GM18519 (cell line): ENCODE measurements at regions not wholly inside any gene's neighbourhood (a gene's known extent, or its start where the extent isn't known, plus 50 kb on each side); places are given as distances from the start of the nearest gene placed in this dataset.
"Not testable (repeated sequence)": the region's sequence is repeated elsewhere in the genome, so short reads cannot be mapped to it uniquely, and the experiment has no call there.

Experiments used
- ATAC-seq: cut with Tn5 transposase; IDR thresholded peaks from one replicate; pipeline ENCODE4 v1.9.1; 2021; ENCODE audit warnings: mild to moderate bottlenecking, moderate library complexity; ENCODE audit not compliant: unreplicated experiment, low FRiP score

DNA sequence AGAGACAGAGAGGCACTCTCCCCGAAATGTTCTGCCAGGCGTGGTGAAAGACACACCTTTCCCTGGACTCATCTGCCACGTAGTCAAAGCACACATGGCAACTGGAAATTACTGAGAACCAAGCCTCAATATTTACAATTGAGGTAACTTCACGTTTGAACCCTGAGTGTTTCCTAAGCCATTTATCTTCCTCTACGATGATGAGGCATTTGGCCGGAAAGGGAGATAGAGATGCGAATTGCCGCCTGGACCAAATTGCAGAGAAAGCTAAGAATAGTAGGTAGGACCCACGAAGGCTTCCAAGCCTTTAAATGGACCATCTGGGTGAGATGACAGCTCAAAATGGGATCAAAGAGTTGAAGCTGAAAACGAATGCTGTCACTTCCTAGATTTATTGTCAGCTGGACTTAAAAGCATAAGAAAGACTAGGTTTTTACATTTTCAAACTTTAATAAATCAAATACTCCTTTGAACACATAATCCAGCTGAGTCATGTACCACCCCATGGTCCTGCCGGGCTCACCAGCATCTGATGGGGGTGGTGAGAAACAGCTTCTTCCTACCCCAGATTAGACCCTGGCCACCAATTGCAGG is 135.6 kb upstream of the LYZL2 start:
- no peak for ATAC-seq

DNA sequence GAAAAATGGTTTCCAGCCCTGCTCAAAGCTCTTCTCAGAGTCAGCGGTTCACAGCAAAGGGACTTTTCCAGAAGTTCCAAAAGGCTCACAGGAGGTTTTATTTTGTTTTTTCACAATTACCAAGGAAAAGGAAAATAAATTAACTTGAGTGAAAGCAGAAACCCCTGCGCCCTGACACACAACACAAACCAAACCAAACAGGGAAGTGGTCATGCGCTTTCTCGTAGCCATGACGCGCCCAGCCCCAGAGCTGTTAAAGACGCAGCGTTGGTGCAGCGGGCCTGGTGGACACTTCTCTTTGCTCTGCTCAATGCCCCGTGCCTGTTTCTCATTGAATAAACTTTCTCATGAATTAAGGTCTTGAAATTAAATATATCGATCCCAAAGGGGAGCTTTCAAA is 134.4 kb upstream of the LYZL2 start:
- ATAC-seq, result no peak

DNA sequence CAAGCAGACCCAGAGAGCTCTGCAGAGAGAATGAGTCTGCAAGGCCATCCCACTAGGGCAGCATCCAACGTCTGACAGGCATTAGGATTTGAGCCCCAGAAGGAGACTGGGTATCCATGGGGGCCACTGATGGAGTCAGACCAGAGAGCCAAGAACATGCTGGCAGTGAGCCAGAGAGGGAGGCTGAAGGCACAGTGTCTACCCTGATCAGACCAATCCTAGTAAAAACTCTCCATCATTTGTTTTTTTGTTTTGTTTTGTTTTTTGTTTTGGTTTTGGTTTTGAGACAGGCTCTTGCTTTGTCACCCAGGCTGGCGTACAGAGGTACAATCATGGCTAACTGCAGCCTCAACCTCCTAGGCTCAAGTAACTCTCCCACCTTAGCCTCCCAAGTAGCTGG is 133.1 kb upstream of the LYZL2 start:
- no peak for ATAC-seq

DNA sequence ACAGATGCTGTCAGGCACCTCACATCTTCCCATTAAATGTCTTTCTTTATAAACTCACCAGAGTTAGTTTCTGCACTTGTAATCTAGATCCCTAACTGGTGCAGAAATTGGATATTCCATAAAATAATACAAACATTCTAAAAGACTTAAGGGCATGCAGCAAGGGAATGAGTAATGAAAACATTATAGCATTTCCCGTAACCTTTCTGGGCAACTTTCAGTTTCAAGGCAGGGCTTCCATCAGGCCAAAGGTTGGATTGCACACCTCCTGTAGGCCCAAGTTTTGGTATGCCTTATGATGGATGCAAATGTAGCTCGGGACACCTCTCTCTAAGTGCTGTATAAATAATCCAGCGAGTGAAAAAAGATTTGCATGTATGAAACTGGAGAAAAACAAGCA is 129.9 kb upstream of the LYZL2 start:
- ATAC-seq, result no peak

DNA sequence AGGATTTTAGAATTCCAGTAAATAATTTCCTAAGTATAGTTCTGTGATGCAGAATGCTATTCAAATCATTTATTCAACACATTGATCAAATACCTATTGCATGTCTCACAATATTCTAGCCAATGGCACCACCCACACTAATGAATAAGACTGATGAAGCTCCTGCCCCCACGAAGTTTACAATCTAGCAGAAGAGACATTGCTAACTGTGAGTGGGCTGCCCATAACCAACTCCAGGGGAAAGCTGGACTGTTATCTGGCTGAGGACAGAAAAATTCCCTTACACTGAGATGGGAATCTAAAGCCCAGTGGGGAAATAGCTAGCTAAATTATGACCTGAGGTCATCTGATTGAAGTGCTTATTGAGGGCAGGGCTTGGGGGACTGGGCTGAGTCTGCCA is 128.8 kb upstream of the LYZL2 start:
- no peak for ATAC-seq

DNA sequence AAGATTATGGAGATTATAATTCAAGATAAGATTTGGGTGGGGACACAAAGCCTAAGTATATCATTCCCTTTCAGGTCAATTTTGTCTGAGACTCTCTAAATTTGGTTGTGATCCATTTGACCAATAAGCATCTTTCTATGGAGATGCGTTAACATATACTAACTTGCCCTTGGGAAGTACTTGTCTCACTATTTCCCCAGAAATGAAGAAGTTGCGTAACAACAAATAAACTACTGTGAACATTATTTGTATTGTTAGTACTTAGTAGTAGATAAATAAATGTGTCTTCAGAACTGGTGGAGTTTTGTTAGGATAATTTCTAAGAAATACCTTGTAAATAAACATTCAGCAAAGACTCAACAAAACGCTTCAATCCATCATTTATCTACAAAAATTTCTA is 127.3 kb upstream of the LYZL2 start:
- ATAC-seq, result no peak

DNA sequence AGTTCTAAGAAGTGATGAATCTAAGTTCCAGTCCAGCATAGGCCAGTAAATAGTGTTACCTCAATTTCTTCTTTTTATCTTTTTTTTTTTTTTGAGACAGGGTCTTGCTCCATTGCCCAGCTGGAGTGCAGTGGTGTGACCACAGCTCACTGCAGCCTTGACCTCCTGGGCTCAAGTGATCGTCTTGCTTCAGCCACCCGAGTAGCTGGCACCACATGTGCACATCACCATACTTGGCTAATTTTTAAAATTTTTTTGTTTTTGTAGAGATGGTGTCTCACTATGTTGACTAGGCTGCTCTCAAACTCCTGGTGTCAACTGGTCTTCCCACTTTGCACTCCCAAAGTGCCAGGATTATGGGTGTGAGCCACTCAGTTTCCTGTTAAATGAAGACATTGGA is 126.6 kb upstream of the LYZL2 start:
- no peak for ATAC-seq

DNA sequence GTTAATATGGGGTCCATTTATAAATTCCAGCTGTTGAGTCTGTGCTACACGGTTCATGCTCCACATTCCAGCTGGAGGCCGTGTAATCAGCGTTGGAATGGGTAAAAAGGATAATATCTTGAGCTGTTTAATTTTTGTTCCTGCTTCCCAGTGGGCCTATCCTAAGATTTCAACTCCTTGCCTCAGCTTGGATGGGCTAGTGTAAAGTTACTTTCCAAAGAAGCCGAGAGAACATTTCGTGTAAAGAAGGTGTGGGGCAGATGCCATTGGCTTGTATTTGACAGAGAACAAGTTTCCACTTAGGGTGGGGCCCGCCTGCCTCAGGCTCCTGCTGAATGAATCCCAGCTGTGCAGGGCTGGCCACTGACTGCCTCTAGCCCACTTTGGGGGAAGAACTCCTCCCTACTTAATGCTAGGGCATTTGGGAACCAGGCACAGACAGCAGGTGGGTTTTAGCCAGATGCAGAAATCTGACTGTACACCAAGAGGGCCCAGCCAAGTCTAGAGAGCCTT is 125.9 kb upstream of the LYZL2 start:
- no peak for ATAC-seq

DNA sequence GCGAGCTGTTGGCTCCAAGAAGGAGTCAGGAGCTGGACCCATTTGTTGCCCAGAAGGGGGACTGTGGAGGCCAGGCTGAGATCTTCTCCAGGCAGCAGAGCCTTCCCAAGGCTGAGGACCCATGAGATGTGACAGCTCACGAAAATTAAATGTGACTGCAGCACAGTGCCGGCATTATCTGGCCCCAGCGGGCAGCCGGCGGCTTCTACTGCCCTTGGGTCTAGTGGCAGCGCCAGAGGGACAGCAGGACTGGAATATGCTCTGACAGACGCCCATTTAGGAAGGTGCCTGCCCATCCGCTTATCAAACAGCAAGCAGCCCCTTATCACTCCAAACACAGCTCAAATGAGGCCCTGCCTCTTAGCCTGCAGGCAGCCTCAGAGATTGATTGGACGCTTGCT is 122.9 kb upstream of the LYZL2 start:
- ATAC-seq, result no peak

DNA sequence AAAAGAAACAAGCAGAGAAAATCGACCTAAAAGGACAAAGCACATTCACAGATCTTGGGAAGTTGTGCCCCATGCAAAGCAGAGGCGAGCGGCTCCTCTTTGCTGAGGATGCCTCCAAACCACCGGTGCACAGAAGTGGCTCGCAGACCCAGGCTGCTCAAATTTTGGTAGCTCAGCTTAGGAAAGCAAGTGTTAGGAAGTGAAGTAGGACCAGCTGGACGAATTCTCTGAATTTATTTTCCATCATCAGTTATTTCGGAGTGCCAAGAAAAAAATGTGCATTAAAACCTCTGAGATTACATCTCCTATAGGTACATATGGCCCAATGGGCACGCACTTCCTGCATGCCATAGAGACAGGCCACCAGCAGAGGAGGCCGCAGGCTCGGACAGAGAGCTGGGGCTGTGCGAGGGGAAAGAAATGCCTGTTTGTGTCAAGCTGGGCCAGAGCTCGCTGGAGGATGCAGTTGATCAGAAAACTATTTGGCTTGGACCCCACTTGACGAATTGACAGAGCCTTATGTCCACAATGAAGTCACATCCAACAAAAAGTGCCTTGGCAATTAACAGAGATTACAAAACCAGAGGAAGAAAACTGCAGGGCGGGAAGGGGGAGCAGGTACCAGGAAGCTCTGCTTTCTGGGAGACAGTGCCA is 122.3 kb upstream of the LYZL2 start:
- peak; percentile 75 for ATAC-seq

DNA sequence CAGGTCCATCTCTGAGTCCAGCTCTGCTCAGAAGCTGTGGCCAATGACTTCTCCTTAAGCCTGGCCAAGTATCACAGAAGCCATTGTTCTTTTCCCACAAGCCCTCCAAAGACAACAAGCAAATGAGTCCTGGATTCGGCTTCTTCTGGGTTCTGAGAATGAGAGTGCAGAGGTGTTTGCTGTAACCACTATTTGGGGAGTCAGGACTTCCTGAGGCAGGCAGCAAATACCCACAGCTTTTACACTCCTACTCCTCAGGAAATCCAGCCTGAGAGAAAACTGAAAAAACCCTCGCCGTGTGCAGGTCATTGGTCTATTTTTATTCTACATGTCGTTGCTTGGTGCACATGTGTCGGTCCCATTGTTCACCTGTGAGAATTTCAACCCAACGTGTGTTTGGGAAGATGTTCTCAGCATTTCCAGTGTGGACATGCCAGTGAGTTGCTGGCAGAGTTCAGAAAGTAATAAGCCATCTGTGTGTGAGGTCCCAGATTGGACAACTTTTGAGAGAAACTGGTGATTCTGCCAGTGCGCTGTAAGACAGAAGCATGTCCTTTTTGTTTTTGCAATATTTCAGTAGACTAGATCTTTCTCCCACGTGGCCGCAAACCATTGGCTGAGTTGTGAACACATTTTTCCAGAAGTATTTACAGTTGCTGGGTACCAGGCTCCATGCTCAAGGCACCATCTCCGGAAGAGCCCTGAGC is 121.6 kb upstream of the LYZL2 start:
- ATAC-seq, result no peak

DNA sequence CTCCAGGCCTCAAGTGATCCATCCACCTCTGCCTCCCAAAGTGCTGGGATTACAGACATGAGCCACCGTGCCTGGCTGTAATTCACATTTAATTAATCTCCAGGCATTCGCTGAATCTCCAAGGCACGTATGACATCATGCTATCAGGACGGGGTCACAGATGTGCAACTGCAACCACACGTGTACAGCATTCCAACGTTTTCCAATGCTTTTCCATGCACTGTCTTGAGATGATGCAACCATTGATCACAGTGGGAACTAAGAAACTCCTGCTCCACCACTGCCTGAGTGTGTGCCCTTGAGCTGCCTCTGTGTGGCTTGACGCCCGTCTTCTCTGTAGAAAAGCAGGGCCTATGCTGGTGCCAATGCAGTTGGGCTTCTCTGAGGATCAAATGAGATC is 119.8 kb upstream of the LYZL2 start:
- no peak for ATAC-seq

DNA sequence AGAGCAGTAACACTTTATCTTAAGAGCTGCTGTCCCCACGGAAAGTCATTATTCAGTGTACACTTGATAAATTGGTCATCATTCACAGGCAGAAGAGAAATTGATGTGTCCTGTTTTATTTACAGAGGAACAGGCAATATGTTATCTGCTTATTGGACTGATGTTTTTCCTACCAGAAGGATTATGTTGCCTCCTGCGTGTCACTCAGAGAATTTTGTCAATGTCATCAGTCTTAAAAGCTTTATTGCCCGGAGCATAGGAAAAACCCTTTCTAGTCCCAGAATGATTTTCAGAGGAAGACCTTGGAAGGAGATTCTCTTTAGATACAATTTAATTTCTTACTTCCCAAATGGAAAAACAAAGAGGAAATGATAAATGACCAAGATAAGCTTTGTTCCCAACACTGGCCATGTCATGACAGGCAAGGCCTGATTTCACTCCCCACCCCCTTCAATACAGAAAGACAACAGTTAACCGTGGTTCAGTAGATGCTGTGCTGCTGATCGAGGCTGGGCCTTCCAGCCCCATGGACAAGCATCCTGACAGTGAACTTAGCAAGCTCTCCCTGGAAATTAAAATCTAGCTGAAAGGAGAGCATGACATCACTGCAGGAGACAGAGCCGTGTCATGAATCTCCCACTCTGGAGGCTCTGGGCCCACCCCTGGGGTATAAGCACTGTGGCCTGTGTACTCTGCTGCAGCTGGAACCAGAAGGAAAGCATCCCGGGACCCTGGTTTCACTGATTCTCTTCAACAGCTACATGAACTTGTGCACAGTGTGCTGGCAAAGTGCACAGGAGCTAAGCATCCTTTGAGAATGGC is 118.8 kb upstream of the LYZL2 start:
- ATAC-seq, result no peak

DNA sequence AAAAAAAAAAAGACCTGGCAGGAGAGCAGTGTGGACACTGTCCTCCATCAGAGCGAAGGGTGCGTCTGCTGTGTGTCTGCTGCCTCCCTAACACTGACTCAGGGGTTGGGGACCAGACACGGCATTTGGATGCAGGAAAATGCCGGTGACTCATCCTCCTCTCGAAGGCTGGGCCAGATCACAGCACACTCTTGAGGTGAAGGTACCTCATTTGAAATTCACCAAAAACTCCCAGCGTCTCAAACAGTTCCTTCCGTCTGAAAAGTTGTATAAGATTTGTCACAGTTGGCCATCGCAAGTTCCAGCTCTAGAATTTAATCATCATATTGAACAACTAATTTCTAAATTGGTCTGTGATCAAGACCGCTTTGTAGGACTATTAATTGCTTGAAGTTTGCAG is 118.1 kb upstream of the LYZL2 start:
- ATAC-seq, result no peak

DNA sequence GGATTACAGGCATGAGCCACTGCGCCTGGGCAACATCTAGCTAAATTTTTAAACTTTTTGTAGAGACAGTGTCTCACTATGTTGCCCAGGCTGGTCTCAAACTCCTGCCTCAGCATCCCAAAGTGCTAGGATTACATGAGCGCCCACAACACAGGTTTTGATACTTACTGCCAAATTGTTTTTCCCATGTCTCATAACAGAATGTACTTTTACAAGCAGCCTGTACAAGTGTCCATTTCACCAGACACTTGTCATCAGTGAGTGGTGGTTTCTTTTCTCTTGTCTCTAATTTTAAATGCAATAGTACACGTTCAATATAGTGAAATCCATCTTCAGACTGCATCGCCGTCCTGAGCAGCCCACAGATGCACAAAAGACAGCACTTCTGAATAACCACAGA is 116.4 kb upstream of the LYZL2 start:
- ATAC-seq, result no peak

DNA sequence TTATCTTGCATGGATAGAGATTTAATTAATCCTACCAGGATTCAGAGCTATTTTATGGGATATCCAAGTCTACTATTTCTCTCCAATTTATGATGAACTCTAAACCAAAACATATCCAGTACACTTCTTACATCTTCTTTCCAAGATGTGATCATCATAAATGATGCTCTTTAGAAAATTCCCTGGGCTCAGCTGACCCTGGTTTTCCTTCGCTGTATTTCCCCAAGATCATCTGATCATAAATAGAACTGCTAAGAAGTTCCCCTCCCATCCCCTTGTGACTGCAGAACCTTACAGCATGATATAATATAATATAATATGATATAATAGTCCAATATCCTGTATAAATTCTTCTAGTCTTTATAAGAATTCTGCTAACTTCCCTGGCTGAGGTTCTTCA is 114.6 kb upstream of the LYZL2 start:
- no peak for ATAC-seq

DNA sequence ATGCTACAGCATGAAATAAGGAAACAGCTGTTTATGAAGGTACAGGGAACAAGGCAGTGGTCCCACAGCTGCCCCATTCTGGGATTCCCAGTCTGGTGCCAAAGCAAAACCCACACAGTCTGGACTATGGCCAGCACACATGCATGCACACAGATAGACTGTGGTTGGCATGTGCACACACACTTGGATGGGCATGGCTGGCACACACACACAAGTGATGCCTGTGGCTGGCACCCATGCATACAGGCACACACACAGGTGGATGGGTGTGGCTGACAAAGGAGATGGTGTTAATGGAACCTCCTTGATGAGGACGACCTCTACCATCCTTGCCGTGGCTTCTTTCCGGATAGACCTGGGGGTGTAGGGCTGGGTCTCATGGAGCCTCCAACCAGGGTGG is 114.0 kb upstream of the LYZL2 start:
- ATAC-seq, result no peak

DNA sequence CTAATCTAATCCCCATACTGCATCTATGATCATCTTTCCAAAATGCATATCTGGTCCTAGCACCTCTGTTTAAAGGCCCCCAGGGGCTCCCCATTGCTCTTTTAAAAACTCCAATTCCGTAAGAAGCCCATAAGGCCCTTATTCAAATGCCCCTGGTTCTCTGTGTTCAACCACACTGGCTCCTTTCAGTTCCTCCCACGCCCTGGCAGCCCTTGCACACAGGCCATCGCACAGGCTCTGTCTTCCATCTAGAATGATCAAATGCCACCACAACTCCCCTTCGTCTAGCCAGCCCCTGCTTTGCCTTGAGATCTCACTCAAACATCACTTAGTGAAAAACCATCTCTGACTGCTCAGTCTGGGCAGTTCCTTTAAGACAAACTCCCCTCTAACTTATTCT is 112.9 kb upstream of the LYZL2 start:
- ATAC-seq, result peak; percentile 64

DNA sequence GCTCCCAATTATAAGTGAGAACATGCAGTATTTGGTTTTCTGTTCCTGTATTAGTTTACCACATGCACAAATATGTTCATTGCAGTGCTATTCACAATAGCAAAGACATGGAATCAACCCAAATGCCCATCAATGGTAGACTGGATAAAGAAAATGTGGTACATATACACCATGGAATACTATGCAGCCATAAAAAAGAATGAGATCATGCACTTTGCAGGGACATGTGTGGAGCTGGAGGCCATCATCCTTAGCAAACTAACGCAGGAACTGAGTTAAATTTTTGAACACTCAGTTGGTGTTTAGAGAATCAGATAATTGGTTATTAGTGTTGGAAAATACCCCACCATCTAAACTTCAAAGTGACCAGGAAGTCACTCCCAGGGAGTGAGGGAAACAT is 111.2 kb upstream of the LYZL2 start:
- not testable (repeated sequence) for ATAC-seq

DNA sequence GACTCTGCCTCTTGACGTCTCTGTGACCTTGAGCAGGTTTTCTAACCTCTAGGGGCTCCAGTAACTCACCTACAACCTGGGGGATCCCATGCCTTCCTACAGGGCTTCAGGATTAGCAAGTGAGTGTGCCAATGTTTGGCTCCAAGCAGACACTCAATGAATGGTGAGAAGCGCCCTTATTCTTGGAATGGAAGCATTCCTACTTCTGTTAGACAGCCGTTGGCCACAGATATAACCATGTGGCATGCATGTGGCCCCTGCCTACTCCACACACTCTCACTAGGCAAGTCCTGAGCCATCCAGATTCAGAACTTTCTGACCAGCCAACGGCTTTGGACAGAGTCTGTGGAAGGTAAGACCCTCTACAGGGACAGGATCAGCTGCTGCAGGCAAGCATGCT is 108.9 kb upstream of the LYZL2 start:
- no peak for ATAC-seq

DNA sequence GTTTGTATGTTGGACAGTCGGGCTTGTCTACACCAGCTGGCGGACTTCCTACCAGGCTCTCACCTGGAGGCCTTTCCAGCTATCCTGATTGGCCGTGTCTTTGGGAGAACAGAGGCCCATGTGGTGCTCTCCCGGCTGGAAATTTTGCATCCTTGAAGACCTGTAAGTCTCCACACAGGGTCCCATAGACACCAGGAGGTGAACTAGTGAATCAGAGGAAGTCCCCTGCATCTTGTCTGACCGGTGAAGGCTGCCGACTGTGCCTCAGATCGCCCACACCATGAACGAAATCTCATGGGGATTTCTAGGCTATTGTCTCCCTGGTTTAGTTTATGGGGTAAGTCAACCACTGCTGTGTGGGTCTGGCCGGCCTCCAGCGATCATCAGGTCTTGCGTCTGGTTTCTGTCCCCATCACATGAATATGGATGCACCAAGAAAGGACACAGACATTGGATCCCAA is 108.4 kb upstream of the LYZL2 start:
- ATAC-seq, result no peak
